ENCODE measurements at regions not wholly inside any gene's neighbourhood (a gene's known extent, or its start where the extent isn't known, plus 50 kb on each side); places are given as distances from the start of the nearest gene placed in this dataset.

- DNase-seq (ENCODE audit: low spot score) = no peak
Measured at GRCh38 chr5:54927097-54927746, 58.2 kb downstream of the ESM1 start.

- DNase-seq (ENCODE audit: low spot score) = no peak
Measured at GRCh38 chr5:54924487-54924886, 60.9 kb downstream of the ESM1 start.

- no peak for DNase-seq (ENCODE audit: low spot score)
Measured at GRCh38 chr5:54917323-54917722, 68.1 kb downstream of the ESM1 start.

- no peak for DNase-seq (ENCODE audit: low spot score)
Measured at GRCh38 chr5:54915466-54916027, 69.8 kb downstream of the ESM1 start.

DNA sequence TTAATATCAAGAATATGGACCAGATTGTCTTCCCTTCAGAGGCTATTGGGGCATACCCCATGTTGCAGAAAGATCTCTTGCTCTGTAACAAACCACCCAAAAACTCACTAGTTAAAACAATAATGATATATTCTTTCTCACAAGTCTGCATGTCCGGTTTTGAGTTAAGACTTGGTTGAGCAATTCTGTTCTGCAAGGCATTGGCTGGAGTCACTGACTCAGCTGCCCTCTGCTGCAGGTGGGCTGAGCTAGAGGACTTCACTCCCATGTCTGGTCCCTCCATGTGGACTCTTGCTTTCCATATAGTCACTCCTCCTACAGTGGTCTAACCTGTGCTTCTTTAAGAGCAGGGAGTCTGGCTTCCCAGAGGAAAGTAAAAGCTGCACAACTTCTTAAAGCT lies 73.4 kb downstream of the ESM1 start:
- no peak for DNase-seq (ENCODE audit: low spot score)

GRCh38 chr5:54909911-54910870 lies 75.2 kb downstream of the ESM1 start:
- peak; percentile 64 for DNase-seq (ENCODE audit: low spot score)

GRCh38 chr5:54908774-54909525 lies 76.4 kb downstream of the ESM1 start:
- DNase-seq (ENCODE audit: low spot score) = no peak

- peak; percentile 35 for DNase-seq (ENCODE audit: low spot score)
Measured at GRCh38 chr5:54905942-54906537, 79.4 kb downstream of the ESM1 start.

DNA sequence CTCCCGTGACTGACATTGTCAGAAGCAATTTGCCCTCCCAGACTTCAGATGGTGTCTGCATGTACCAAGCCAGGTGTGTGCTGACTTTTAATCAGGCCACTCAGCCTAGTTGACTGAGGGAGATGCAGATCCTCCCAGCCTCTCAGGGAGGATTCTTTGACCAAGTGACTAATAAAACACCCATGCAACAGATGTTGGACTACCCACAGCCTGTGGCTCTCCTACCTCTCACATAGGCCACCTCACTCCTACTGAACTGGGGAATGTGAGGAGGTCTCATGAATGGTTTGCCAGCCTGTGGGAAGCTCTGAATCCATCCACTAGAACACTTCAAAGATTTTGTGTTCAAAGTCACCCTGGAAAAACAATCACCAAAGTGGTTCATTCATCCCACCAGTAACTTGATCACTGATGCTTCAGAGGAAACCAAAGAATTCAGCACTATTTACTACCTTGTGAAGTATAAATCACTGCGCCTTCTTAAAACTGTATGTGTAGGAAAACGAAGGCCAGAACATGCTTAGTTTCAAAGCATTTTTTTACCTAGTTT lies 80.1 kb downstream of the ESM1 start:
- DNase-seq (ENCODE audit: low spot score) = no peak

DNA sequence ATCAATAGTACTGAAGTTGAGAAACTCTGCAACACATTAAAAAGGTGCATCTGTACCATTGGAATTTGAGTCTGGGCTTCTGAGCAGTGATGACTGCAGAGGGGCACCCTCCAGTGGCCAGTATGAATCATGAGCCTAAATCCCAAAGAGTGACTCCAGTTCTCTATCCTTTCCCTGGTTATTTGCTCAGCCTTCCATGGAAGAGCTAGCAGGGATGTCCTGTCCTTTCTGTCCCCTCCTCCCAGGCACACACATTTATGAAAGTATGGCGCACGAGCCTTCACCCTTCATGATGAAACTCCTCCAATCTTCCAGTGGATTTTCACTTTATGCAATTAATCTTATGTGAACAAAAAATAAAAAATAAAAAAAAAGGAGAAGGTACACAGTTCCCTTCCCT lies 81.0 kb downstream of the ESM1 start:
- peak; percentile 52 for DNase-seq (ENCODE audit: low spot score)

GRCh38 chr5:54902791-54903473 lies 82.5 kb downstream of the ESM1 start:
- DNase-seq (ENCODE audit: low spot score) = no peak

DNA sequence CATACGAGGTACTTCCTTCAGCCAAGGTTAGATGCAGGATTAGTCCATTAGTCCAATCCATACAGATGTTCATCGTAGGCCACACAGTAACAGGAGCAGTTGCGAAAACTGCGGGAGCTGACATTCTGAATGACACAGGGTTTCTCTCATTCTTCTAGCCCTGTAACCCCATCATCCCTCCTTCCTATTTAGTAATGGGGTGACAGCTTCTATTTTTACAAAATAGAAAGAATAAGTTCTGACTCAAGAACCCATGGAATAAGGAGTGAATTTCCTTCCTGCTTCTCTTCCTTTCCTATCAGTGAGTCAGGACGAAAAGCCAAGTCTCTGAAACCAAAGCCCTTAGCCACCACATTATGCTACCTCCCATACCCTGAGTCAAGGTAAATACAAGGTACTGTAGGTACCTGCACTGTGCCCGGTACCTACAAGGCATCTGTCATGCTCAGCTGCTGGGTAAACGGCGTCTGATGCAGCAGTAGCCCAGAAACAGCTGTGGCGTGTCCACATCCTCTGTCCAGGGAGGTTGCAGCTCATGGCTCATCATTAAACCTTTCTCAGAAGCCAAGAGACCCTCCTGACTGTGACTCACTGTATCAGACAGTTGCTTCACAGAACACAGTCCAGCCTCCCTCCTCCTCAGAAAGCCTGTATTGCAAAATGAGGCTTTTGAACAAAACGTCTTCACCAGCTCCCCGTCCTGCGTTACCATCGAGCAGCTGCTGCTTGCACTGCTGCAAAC lies 84.2 kb downstream of the ESM1 start:
- peak; percentile 48 for DNase-seq (ENCODE audit: low spot score)

DNA sequence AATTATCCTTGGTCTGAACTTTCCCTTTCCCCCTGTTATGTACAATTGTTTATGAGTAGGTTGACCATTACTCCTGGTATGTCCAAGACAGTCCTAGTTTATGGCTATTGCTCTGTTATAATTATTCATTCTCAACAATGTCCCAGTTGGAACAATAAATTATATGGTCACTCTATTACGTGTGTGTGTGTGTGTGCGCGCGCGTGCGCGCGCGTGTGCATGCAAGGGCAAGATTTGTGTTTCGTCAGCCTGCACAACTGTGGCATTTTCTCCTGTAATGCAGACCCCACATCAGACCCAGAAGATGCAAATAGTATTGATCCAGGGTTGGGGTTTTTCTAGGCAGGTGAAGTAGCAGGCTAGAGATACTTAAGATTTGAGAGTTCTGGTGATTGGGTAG lies 88.4 kb downstream of the ESM1 start:
- DNase-seq (ENCODE audit: low spot score) = no peak

- peak; percentile 49 for DNase-seq (ENCODE audit: low spot score)
Measured at GRCh38 chr5:54895816-54896341, 89.5 kb downstream of the ESM1 start.

DNA sequence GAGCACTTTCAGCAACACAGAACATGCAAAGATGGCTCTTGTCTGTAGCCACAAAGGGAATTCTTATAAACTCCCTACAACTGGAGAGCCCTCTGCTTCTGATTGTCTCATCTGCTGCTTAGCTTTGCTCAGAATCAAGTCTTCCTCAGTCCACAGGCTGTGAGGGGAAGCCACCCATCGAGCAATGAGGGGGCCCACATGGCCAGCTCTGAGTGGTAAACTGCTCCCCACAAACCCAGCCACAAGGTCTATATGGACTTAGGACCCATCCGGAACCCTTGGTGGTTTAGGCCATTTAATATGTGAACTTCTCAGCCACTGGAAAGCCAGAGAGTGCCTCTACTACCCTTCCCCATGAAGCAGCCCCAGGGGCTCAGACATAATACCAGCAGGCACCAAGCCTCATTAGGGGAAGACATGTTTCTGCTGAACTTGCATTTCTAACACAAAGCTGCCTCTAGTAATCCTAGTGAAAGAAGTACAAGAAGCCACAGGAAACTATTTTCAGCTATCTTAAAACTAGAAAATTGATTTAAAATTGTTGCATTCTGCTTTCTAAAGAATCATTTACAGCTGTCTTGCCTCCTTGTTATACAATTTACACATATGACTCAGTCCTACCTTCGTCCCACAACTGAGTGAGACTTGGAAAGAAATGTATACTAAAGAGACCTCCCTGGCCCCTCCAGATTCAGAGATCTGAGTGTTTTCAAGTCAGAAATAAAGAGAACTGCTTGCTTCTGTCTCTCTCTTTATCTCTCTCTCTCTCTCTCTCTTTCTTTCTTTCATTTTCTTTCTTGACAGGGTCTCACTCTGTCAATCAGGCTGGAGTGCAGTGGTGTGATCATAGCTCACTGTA lies 90.2 kb downstream of the ESM1 start:
- DNase-seq (ENCODE audit: low spot score) = no peak

- DNase-seq (ENCODE audit: low spot score) = peak; percentile 75
Measured at GRCh38 chr5:54889826-54890225, 95.6 kb downstream of the ESM1 start.

- DNase-seq (ENCODE audit: low spot score) = no peak
Measured at GRCh38 chr5:54887663-54888062, 97.7 kb downstream of the ESM1 start.

DNA sequence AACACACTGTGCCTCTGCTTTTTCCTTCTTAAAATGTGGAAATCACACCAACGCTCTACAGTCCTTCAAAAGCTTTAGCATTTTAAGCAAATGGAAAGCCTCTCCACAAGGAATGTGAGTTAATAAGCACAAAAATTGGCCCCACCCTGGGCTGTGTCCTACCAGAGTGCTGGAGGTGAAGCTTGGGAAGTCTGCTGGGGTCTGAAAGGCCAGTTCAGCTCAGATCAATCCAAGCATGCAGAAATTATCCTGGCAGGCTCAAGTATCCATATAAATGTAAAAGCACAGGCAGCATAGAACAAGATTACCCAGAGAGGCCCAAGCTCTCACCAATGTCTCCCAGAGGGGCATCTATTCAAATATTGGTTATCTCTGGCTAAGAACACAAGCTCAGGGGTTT lies 98.5 kb downstream of the ESM1 start:
- DNase-seq (ENCODE audit: low spot score) = no peak

GRCh38 chr5:54885636-54886035 lies 99.8 kb downstream of the ESM1 start:
- DNase-seq (ENCODE audit: low spot score) = no peak
